ENCODE measurements at regions not wholly inside any gene's neighbourhood (a gene's known extent, or its start where the extent isn't known, plus 50 kb on each side); places are given as distances from the start of the nearest gene placed in this dataset.

GRCh38 chr3:152729906-152730305 lies 105.0 kb upstream of the P2RY1 start:
- in situ Hi-C loops (cut with MboI; ENCODE audit: low pct_unique_long_range_greater_than_20kb in 2 of 9, low sequenced_read_pairs in 9 of 9, unreplicated experiment in 9 of 9) = no loop called here
- ATAC-seq (replicated peaks in 6 of 8) = no peak
- 68 to 98% (median 83%) methylated on average over 2 to 5 of the region's 5 CpGs; no CpG with 5 or more reads in 1 of the 10 experiments for WGBS, 10 experiments

GRCh38 chr3:152731511-152731910 lies 103.4 kb upstream of the P2RY1 start:
- peak in 1 of 8 experiments; percentile 23 for ATAC-seq (replicated peaks in 6 of 8)
- in situ Hi-C loops (cut with MboI; ENCODE audit: low pct_unique_long_range_greater_than_20kb in 2 of 9, low sequenced_read_pairs in 9 of 9, unreplicated experiment in 9 of 9) = no loop called here
- Histone ChIP-seq H3K27ac (no peak overlapping the region), H3K4me1 (replicated peaks in 1 of 2) (no peaks in the 10 kb centered on the region), H3K4me3 (no peak overlapping the region)
- 40 to 100% (median 78%) methylated on average over 1 to 2 of the region's 2 CpGs; no CpG with 5 or more reads in 2 of the 10 experiments for WGBS, 10 experiments

More at GRCh38 chr3:152729906-152730305, 105.0 kb upstream of the P2RY1 start:
- Histone ChIP-seq H3K4me3 (no peak overlapping the region), H3K27ac (no peak overlapping the region), H3K4me1 (replicated peaks in 1 of 2) (no peaks in the 10 kb centered on the region)

- peak in 3 of 8 experiments; percentile 61 to 93 (median 72) for ATAC-seq (replicated peaks in 6 of 8)
- WGBS, 10 experiments = 0 to 100% (median 7%) methylated on average over 2 of the region's 2 CpGs; no CpG with 5 or more reads in 3 of the 10 experiments
- Histone ChIP-seq H3K27ac (no peak overlapping the region), H3K4me1 (replicated peaks in 1 of 2) (no peaks in the 10 kb centered on the region), H3K4me3 (no peak overlapping the region)
- in situ Hi-C loops (cut with MboI; ENCODE audit: low pct_unique_long_range_greater_than_20kb in 2 of 9, low sequenced_read_pairs in 9 of 9, unreplicated experiment in 9 of 9) = no loop called here
Observed at GRCh38 chr3:152733584-152734119, 101.3 kb upstream of the P2RY1 start.

- Histone ChIP-seq H3K27ac (no peak overlapping the region), H3K4me3 (no peak overlapping the region), H3K4me1 (replicated peaks in 1 of 2) (no peaks in the 10 kb centered on the region)
- 16 to 93% (median 76%) methylated on average over 3 to 6 of the region's 6 CpGs for WGBS, 10 experiments
- peak in 2 of 8 experiments; percentile 66 to 68 for ATAC-seq (replicated peaks in 6 of 8)
- in situ Hi-C loops (cut with MboI; ENCODE audit: low pct_unique_long_range_greater_than_20kb in 2 of 9, low sequenced_read_pairs in 9 of 9, unreplicated experiment in 9 of 9) = no loop called here
Observed at GRCh38 chr3:152737021-152737908, 97.7 kb upstream of the P2RY1 start.

GRCh38 chr3:152738656-152739055 lies 96.3 kb upstream of the P2RY1 start:
- peak in 2 of 8 experiments; percentile 12 to 53 for ATAC-seq (replicated peaks in 6 of 8)
- no peak overlapping the region for H3K27ac ChIP-seq
- H3K4me1 ChIP-seq (replicated peaks in 1 of 2) = no peaks in the 10 kb centered on the region
- WGBS, 10 experiments = 0 to 100% (median 67%) methylated on average over 1 to 2 of the region's 2 CpGs
- no peak overlapping the region for H3K4me3 ChIP-seq
- in situ Hi-C loops (cut with MboI; ENCODE audit: low pct_unique_long_range_greater_than_20kb in 2 of 9, low sequenced_read_pairs in 9 of 9, unreplicated experiment in 9 of 9) = no loop called here

- in situ Hi-C loops (cut with MboI; ENCODE audit: low pct_unique_long_range_greater_than_20kb in 2 of 9, low sequenced_read_pairs in 9 of 9, unreplicated experiment in 9 of 9) = no loop called here
Observed at GRCh38 chr3:152742368-152743347, 92.3 kb upstream of the P2RY1 start.

GRCh38 chr3:152745646-152746045 lies 89.3 kb upstream of the P2RY1 start:
- H3K4me1 ChIP-seq (replicated peaks in 1 of 2) = no peaks in the 10 kb centered on the region
- 0 to 100% (median 40%) methylated on average over 1 of the region's 1 CpG; no CpG with 5 or more reads in 5 of the 10 experiments for WGBS, 10 experiments
- H3K4me3 ChIP-seq = no peak overlapping the region
- no peak overlapping the region for H3K27ac ChIP-seq
- peak in 2 of 8 experiments; percentile 43 to 74 for ATAC-seq (replicated peaks in 6 of 8)
- in situ Hi-C loops (cut with MboI; ENCODE audit: low pct_unique_long_range_greater_than_20kb in 2 of 9, low sequenced_read_pairs in 9 of 9, unreplicated experiment in 9 of 9) = no loop called here

More at GRCh38 chr3:152742368-152743347, 92.3 kb upstream of the P2RY1 start:
- WGBS, 10 experiments = 35 to 100% (median 69%) methylated on average over 1 to 2 of the region's 2 CpGs
- H3K4me1 ChIP-seq (replicated peaks in 1 of 2) = no peaks in the 10 kb centered on the region
- no peak overlapping the region for H3K27ac ChIP-seq
- no peak overlapping the region for H3K4me3 ChIP-seq
- peak in 1 of 8 experiments; percentile 19 for ATAC-seq (replicated peaks in 6 of 8)

- WGBS, 10 experiments = 5 to 90% (median 66%) methylated on average over 1 to 2 of the region's 2 CpGs
- no peak overlapping the region for H3K4me3 ChIP-seq
- H3K4me1 ChIP-seq (replicated peaks in 1 of 2) = no peaks in the 10 kb centered on the region
- ATAC-seq (replicated peaks in 6 of 8) = no peak
- in situ Hi-C loops (cut with MboI; ENCODE audit: low pct_unique_long_range_greater_than_20kb in 2 of 9, low sequenced_read_pairs in 9 of 9, unreplicated experiment in 9 of 9) = no loop called here
- no peak overlapping the region for H3K27ac ChIP-seq
Observed at GRCh38 chr3:152754303-152754702, 80.6 kb upstream of the P2RY1 start.

GRCh38 chr3:152756807-152757206 lies 78.1 kb upstream of the P2RY1 start:
- H3K4me3 ChIP-seq = no peak overlapping the region
- in situ Hi-C loops (cut with MboI; ENCODE audit: low pct_unique_long_range_greater_than_20kb in 2 of 9, low sequenced_read_pairs in 9 of 9, unreplicated experiment in 9 of 9) = no loop called here
- H3K27ac ChIP-seq = no peak overlapping the region
- no peaks in the 10 kb centered on the region for H3K4me1 ChIP-seq (replicated peaks in 1 of 2)
- peak in 1 of 8 experiments; percentile 70 for ATAC-seq (replicated peaks in 6 of 8)

- ATAC-seq (replicated peaks in 6 of 8) = no peak
- Histone ChIP-seq H3K27ac (no peak overlapping the region), H3K4me1 (replicated peaks in 1 of 2) (no peaks in the 10 kb centered on the region), H3K4me3 (no peak overlapping the region)
- in situ Hi-C loops (cut with MboI; ENCODE audit: low pct_unique_long_range_greater_than_20kb in 2 of 9, low sequenced_read_pairs in 9 of 9, unreplicated experiment in 9 of 9) = no loop called here
- 47 to 100% (median 86%) methylated on average over 1 to 4 of the region's 4 CpGs; no CpG with 5 or more reads in 2 of the 10 experiments for WGBS, 10 experiments
Observed at GRCh38 chr3:152760024-152760563, 74.8 kb upstream of the P2RY1 start.

- no peaks in the 10 kb centered on the region for H3K4me1 ChIP-seq (replicated peaks in 1 of 2)
- WGBS, 10 experiments = 56 to 100% (median 89%) methylated on average over 2 to 3 of the region's 3 CpGs
- in situ Hi-C loops (cut with MboI; ENCODE audit: low pct_unique_long_range_greater_than_20kb in 2 of 9, low sequenced_read_pairs in 9 of 9, unreplicated experiment in 9 of 9) = no loop called here
Observed at GRCh38 chr3:152760591-152760990, 74.3 kb upstream of the P2RY1 start.

GRCh38 chr3:152768478-152768877 lies 66.5 kb upstream of the P2RY1 start:
- in situ Hi-C loops (cut with MboI; ENCODE audit: low pct_unique_long_range_greater_than_20kb in 2 of 9, low sequenced_read_pairs in 9 of 9, unreplicated experiment in 9 of 9) = no loop called here
- WGBS, 10 experiments = 23 to 100% (median 86%) methylated on average over 1 to 3 of the region's 3 CpGs; no CpG with 5 or more reads in 1 of the 10 experiments
- ATAC-seq (replicated peaks in 6 of 8) = no peak
- H3K27ac ChIP-seq = no peak overlapping the region
- no peak overlapping the region for H3K4me3 ChIP-seq
- no peaks in the 10 kb centered on the region for H3K4me1 ChIP-seq (replicated peaks in 1 of 2)

More at GRCh38 chr3:152760591-152760990, 74.3 kb upstream of the P2RY1 start:
- ATAC-seq (replicated peaks in 6 of 8) = no peak
- no peak overlapping the region for H3K4me3 ChIP-seq
- H3K27ac ChIP-seq = no peak overlapping the region

Measured in motor neuron (in vitro differentiated cells).